RWPE2 (cell line): ENCODE measurements at regions not wholly inside any gene's neighbourhood (a gene's known extent, or its start where the extent isn't known, plus 50 kb on each side); places are given as distances from the start of the nearest gene placed in this dataset.

Experiments
- ATAC-seq: fragments of 200-7000 bp; cut with Tn5 transposase; 3 replicates; pipeline ENCODE4 v1.9.1; 2021; ENCODE audit warnings: low read depth
- DNase-seq: peaks from one replicate; pipeline ENCODE4 v3.0.0-alpha.2; 2020; ENCODE audit warnings: low spot score
- H3K27ac ChIP-seq: fragments of 450-650 bp; 2 replicates; pipeline ENCODE4 v1.5.1; 2017; ENCODE audit warnings: mild to moderate bottlenecking; ENCODE audit not compliant: poor library complexity, severe bottlenecking
- H3K27me3 ChIP-seq: fragments of 250-450 bp; sonication (Bioruptor Pico); 2 replicates; pipeline ENCODE4 v1.5.1; 2021; ENCODE audit warnings: mild to moderate bottlenecking, moderate library complexity; ENCODE audit not compliant: insufficient read depth, poor library complexity, severe bottlenecking
- H3K36me3 ChIP-seq: fragments of 250-450 bp; sonication (Bioruptor Pico); 2 replicates; pipeline ENCODE4 v1.5.1; 2020; ENCODE audit warnings: low read depth, mild to moderate bottlenecking, moderate library complexity
- H3K4me1 ChIP-seq: fragments of 250-450 bp; sonication (Bioruptor Pico); 2 replicates; pipeline ENCODE4 v1.5.1; 2021; ENCODE audit warnings: mild to moderate bottlenecking, moderate library complexity; ENCODE audit not compliant: insufficient read depth, poor library complexity, severe bottlenecking
- H3K4me3 ChIP-seq: fragments of 250-450 bp; sonication (Bioruptor Pico); 2 replicates; pipeline ENCODE4 v1.5.1; 2021; ENCODE audit warnings: mild to moderate bottlenecking, moderate library complexity; ENCODE audit not compliant: severe bottlenecking
- H3K9me3 ChIP-seq: fragments of 250-450 bp; sonication (Bioruptor Pico); 2 replicates; pipeline ENCODE4 v1.5.1; 2021; ENCODE audit warnings: mild to moderate bottlenecking, moderate library complexity; ENCODE audit not compliant: severe bottlenecking
- CTCF ChIP-seq: fragments of 450-650 bp; IDR thresholded peaks from one replicate; pipeline ENCODE4 v1.5.1; 2017; ENCODE audit warnings: mild to moderate bottlenecking, moderate library complexity; ENCODE audit not compliant: poor library complexity, severe bottlenecking

- Histone ChIP-seq H3K27ac (no peak overlapping the region), H3K4me1 (no peaks in the 10 kb centered on the region), H3K4me3 (no peak overlapping the region), H3K27me3 (no peaks in the 10 kb centered on the region), H3K9me3 (no peaks in the 10 kb centered on the region), H3K36me3 (no peaks in the 10 kb centered on the region)
- DNase-seq, result no peak
- ATAC-seq, result no peak
- TF ChIP-seq CTCF, result no peak
Observed at GRCh38 chr12:23209793-23210192, 584.8 kb downstream of the ETNK1 start.

- no peak for DNase-seq
Observed at GRCh38 chr12:23210573-23210972, 585.6 kb downstream of the ETNK1 start.

GRCh38 chr12:23211384-23212320, 586.7 kb downstream of the ETNK1 start:
- Histone ChIP-seq H3K27ac (no peak overlapping the region), H3K36me3 (no peaks in the 10 kb centered on the region), H3K4me1 (no peaks in the 10 kb centered on the region), H3K9me3 (no peaks in the 10 kb centered on the region), H3K27me3 (no peaks in the 10 kb centered on the region), H3K4me3 (no peak overlapping the region)
- ATAC-seq, result no peak
- TF ChIP-seq CTCF, result no peak
- DNase-seq, result no peak

More at GRCh38 chr12:23210573-23210972, 585.6 kb downstream of the ETNK1 start:
- H3K9me3 ChIP-seq, result no peaks in the 10 kb centered on the region
- no peak for TF ChIP-seq CTCF
- no peaks in the 10 kb centered on the region for H3K4me1 ChIP-seq
- H3K27me3 ChIP-seq, result no peaks in the 10 kb centered on the region
- H3K4me3 ChIP-seq, result no peak overlapping the region
- no peak overlapping the region for H3K27ac ChIP-seq
- no peak for ATAC-seq
- H3K36me3 ChIP-seq, result no peaks in the 10 kb centered on the region

- Histone ChIP-seq H3K27ac (no peak overlapping the region), H3K4me3 (no peak overlapping the region), H3K4me1 (no peaks in the 10 kb centered on the region), H3K9me3 (no peaks in the 10 kb centered on the region), H3K27me3 (no peaks in the 10 kb centered on the region), H3K36me3 (no peaks in the 10 kb centered on the region)
- ATAC-seq, result no peak
- DNase-seq, result no peak
- no peak for TF ChIP-seq CTCF
Observed at GRCh38 chr12:23217158-23217557, 592.2 kb downstream of the ETNK1 start.

- DNase-seq (no peak), ATAC-seq (no peak)
- H3K36me3 ChIP-seq, result no peaks in the 10 kb centered on the region
- TF ChIP-seq CTCF, result no peak
- no peaks in the 10 kb centered on the region for H3K4me1 ChIP-seq
- H3K9me3 ChIP-seq, result no peaks in the 10 kb centered on the region
- no peak overlapping the region for H3K4me3 ChIP-seq
- no peaks in the 10 kb centered on the region for H3K27me3 ChIP-seq
- no peak overlapping the region for H3K27ac ChIP-seq
Observed at GRCh38 chr12:23217667-23218066, 592.7 kb downstream of the ETNK1 start.
